GM18868 (cell line): ENCODE measurements at regions not wholly inside any gene's neighbourhood (a gene's known extent, or its start where the extent isn't known, plus 50 kb on each side); places are given as distances from the start of the nearest gene placed in this dataset.
"Not testable (repeated sequence)": the region's sequence is repeated elsewhere in the genome, so short reads cannot be mapped to it uniquely, and the experiment has no call there.

ENCODE experiments used
- ATAC-seq: cut with Tn5 transposase; IDR thresholded peaks from one replicate; pipeline ENCODE4 v1.9.1; 2021; ENCODE audit warnings: mild to moderate bottlenecking, moderate library complexity; ENCODE audit not compliant: unreplicated experiment

- ATAC-seq = no peak
These were observed 87.7 kb downstream of the IYD start for GRCh38 chr6:150456466-150456865.

DNA sequence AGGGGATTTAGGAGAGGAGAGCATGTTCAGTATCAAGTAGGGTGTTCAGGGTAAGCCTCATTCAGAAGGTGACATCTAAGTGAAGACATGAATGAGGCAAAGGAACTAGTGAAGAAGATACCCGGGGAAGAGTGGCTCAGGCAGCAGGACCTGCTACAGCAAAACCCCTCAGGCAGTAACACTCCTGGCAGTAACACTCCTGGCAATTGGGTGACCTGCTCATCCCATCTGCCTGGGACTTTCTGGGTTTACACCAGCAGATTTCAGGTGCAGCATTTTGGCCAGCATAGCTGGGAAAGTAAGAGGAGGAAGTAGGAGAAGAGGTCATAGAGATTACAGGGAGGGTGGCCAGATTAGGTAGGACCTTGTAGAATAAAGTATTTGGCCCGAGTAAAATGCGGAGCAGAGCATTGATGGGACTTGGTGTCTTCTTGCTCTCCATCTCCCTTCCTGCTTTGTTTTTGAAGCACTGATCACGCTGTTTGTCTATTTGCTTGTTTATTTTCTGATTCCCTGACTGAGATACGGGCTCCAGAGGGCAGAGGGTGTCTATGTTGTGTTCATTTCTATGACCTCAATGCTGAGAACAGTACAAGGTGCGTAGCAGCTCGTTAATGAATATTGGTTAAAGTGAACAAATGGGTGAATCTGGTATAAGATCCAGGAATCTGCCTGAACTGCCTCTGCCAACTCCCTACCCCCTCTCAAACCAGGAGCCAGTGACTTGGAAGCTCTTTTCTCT, 88.3 kb downstream of the IYD start:
- no peak for ATAC-seq

GRCh38 chr6:150458579-150458978, 89.8 kb downstream of the IYD start:
- ATAC-seq = no peak

- no peak for ATAC-seq
These were observed 95.0 kb downstream of the IYD start for GRCh38 chr6:150463852-150464251.

DNA sequence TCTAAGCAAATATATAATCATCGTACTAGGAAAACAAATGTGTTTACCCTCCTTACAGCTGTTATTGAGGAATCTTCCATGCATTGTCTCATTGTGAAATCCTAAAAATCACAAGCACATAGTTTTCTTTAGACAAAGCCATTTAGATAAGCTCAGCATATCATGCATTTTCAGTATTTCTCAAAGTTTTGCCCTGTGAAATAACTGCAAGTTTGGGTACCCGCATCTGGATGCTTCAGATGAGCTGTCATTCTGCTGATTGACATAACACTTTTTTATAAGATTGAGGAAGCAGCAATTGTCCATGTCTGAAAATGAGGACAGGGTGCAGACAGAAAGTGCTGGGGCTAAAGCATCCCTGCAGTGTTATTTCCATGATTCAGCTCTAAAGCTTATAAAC, 96.2 kb downstream of the IYD start:
- no peak for ATAC-seq

GRCh38 chr6:150465610-150466009, 96.8 kb downstream of the IYD start:
- no peak for ATAC-seq

DNA sequence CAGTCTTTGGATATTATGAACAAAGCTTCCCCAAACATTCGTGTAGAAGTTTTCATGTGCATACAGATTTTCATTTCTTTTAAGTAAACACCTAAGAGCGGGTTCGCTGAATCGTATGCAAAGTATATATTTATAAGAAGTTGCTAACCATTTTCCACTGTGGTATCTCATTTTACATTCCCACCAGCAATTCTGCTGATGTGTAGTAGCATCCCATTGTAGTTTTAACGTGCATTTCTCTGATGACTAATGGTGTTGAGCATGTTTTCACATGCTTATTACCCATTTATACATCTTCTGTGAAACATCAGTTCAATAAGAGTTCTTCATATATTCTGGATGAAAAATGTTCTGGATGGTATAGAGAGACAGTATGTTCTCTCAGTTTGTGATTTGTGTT, 97.4 kb downstream of the IYD start:
- ATAC-seq = no peak

GRCh38 chr6:150470131-150470530, 101.3 kb downstream of the IYD start:
- no peak for ATAC-seq

GRCh38 chr6:150470960-150471665, 102.3 kb downstream of the IYD start:
- ATAC-seq = no peak

- no peak for ATAC-seq
These were observed 110.1 kb downstream of the IYD start for GRCh38 chr6:150478656-150479545.

DNA sequence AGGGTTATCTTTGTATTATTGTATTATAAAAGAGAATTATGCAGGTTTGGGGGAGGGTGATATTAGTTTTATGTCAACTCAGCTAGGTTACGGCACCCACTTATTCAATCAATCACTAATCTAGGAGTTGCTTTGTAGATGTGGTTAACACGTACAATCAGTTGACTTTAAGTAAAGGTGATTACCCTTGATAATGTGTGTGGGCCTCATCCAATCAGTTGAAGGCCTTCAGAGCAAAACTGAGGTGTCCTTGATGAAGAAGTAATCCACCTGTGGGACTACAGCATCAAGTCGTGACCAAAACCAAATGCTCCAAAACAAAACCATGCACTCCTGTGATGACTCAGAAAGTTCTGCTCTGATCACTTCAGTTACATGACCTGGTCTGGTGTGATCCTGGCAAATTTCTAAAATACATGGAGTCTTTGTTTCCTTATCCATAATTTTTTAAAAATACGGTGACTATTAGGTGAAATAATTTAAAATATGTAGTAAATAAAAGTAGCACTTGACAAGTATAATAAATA, 114.1 kb downstream of the IYD start:
- ATAC-seq = no peak

DNA sequence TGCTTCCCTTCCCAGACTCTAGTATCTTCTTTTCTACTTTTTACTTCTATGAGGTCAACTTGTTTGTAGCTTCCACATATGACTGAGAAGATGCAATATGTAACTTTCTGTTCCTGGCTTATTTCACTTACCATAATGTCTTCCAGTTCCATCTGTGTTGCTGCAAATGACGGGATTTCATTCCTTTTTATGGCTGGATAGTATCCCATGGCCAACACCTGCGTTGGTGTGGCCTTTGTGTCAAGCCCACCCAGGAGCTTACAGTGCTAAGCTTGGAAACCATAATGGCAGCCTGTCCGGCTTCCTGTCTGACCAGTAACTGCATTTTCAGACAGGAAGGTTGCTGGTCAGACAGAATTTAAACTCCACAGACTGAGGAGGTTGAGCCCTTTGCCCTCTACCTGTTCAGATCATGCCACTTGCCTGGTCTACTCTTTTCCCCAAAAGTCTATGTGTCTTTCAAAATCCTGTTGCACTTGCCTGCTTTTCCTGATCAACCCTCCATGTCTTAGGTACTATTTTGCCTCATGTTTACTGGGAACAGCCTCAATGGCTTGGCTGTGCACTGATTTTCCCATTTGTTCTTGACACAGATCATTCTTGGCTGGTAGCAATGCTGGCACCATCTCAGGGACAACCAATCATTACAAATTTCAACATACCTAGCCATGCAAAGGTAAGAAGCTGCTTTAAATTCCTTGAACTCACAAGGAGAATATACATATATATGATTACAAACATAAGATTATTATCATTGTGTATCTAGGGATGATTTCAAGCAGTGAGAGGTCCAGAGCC, 114.3 kb upstream of the PLEKHG1 start:
- ATAC-seq = no peak

DNA sequence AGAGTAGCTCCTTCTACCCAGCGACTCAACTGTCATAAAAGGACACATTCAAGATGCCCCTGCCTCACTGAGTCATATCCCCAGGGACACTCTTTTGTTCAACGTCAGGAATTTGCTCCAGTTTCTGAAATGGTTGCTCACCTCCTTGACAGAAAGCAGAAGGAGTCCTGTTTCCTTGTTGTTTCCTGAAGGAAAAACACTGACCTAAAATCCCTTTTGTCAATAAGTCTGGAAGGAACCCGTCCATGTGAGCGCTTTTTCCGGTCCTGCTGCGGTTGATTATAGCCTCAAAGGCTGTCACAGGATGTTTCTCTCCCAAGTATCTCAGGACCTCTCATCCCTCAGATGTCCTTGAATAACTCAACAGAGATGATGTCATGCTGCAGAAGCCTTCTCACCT, 113.6 kb upstream of the PLEKHG1 start:
- ATAC-seq = no peak

DNA sequence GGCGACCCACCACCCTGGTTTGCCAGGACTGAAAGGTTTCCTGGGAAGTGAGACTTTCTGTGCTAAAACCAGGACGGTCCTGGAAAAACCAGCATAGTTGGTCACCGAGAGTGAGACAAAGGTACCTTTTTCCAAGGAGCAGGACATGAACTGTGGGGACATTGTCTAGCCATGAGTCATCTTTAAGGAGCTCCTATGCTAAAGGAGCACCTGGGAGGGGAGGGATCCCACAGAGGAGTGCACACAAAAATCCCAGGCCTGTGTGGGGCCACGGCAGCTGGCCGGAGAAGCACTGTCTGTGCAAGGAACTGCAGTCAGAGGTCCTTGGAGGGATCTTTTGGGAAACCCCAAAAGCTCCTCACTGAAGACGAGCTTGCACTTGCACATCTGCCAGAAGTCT, 109.1 kb upstream of the PLEKHG1 start:
- ATAC-seq = no peak

DNA sequence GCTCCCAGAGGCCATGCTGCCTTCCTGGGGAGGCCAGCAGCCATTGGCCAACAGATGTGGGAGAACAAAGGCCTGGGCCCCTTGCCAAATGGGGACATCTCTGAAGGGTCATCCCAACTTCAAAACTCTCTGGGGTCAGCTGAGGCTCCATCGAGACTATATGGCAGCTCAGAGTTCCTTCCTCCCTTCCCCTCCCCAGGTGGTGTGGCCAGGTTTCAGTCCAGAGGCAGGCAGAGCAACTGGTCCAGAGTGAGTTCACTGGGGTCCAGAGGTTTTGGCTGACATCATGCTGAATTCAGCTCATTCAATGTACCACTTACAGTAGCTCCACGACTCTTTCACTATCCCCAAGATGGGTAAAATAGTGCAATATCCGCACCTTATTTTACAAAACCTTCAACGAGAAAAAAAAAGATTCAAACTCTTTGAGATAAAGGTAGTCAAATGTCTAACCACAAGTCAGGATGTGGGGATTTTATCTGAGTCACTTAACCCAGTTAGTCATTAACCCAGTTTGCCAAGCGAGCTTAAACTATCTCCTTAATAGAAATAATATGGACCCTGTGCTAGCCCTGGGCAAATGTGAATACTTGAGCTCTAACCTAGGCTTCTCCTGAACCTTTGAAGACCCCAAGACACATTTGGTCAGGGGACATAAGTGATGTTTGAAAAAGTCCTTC, 108.4 kb upstream of the PLEKHG1 start:
- ATAC-seq = peak; percentile 92

DNA sequence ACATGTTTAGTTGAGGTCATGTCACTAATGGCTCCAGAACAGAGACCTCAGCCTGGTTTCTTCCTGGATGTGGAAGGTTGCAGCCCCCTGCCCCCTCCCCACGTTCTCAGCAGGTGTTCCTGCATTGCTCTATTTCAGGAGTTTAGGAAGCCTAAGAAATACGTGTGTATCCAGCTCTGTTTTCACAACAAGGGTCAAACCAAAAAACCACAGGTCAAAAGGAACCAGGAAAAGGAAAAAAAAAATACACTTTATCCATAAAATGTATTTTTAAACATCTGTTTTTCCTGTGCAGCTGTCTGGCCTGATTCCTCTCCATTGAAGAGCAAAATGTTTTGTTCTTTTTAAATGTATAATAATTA, 107.9 kb upstream of the PLEKHG1 start:
- no peak for ATAC-seq

DNA sequence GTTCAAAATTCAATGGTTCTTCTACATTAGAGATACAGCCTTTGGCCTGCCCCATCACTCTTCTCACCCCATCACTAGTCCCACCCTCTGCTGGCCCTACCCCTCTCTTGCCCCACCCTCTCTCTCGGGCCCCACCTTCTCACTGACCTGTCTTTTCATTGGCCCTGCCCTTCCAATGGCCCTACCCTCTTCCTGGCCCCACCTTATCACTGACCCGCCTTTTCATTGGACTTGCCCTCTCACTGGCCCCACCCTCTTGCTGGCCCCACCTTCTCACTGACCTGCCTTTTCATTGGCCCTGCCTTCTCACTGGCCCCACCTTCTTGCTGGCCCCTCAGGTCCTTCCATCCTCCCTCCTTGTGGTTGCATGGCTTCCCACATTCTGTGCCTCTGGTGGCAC, 107.2 kb upstream of the PLEKHG1 start:
- ATAC-seq = no peak

DNA sequence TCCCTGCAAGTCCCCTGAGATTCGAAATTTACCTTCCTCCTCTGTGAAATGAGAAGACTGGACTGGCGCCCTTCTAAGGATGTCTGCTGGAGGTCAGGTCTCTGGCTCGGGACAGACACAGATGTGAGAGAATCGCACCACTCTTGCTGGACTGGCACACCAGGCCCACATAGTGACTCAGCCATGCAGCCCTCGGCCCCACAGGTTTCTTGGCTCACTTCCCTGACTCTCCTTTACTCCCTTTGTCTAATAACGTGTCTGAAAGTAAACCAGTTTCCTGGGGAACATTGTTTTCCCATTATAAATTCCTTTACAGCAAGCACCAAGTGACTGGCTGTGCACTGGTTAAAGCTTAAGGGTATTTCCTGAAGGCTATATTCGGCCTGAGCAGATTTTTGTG, 106.7 kb upstream of the PLEKHG1 start:
- no peak for ATAC-seq

DNA sequence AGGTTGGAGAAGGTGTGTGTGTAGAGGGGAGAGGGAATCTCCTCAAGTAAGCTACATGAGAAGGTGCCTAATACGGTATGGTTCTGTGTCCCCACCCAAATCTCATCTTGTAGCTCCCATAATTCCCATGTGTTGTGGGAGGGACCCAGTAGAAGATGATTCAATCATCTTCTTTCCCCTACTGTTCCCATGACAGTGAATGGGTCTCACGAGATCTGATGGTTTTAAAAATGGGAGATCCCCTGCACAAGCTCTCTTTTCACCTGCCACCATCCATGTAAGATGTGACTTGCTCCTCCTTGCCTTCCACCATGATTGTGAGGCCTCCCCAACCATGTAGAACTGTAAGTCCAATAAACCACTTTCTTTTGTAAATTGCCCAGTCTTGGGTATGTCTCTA, 106.1 kb upstream of the PLEKHG1 start:
- not testable (repeated sequence) for ATAC-seq

GRCh38 chr6:150494241-150494640, 105.4 kb upstream of the PLEKHG1 start:
- ATAC-seq = no peak
